ENCODE measurements at regions not wholly inside any gene's neighbourhood (a gene's known extent, or its start where the extent isn't known, plus 50 kb on each side); places are given as distances from the start of the nearest gene placed in this dataset.

GRCh38 chr6:167557675-167558074, 232.8 kb downstream of the TTLL2 start:
- Histone ChIP-seq H3K9me3 (ENCODE audit: insufficient read depth, low read depth) (no peaks in the 10 kb centered on the region), H3F3A (ENCODE audit: insufficient read depth, low read depth) (no peaks in the 10 kb centered on the region), H4K20me1 (ENCODE audit: insufficient read depth) (no peaks in the 10 kb centered on the region), H3K27me3 (ENCODE audit: insufficient read depth, low read depth) (peaks cover 57% of the 10 kb centered on the region), H3K4me2 (no peak overlapping the region), H2AFZ (no peak overlapping the region), H3K36me3 (ENCODE audit: low read depth) (no peaks in the 10 kb centered on the region), H3K27ac (no peak overlapping the region), H3K9me2 (ENCODE audit: insufficient read depth) (no peaks in the 10 kb centered on the region), H3K4me3 (no peak overlapping the region), H3K79me2 (ENCODE audit: low read depth) (no peaks in the 10 kb centered on the region), H3K4me1 (replicated peaks; ENCODE audit: insufficient read depth) (no peaks in the 10 kb centered on the region)
- TF ChIP-seq CTCF (conservative IDR thresholded peaks at IDR 0.05): no peak
- no peak for TF ChIP-seq EZH2 (IDR thresholded peaks at IDR 0.05; ENCODE audit: low read depth)
- intact Hi-C loops (cut with micrococcal nuclease; ENCODE audit: unreplicated experiment): no loop called here
- ChIA-PET POLR2A (ENCODE audit: unreplicated experiment) (no interaction called here), CTCF (no interaction called here)
- no TSS peak for BruUV-seq (replicated peaks)
- no peak for DNase-seq

- Histone ChIP-seq H3K4me2 (no peak overlapping the region), H3K36me3 (ENCODE audit: low read depth) (no peaks in the 10 kb centered on the region), H3K9me2 (ENCODE audit: insufficient read depth) (no peaks in the 10 kb centered on the region), H3F3A (ENCODE audit: insufficient read depth, low read depth) (no peaks in the 10 kb centered on the region), H4K20me1 (ENCODE audit: insufficient read depth) (no peaks in the 10 kb centered on the region), H2AFZ (no peak overlapping the region), H3K27ac (no peak overlapping the region), H3K4me3 (no peak overlapping the region), H3K9me3 (ENCODE audit: insufficient read depth, low read depth) (no peaks in the 10 kb centered on the region), H3K4me1 (replicated peaks; ENCODE audit: insufficient read depth) (no peaks in the 10 kb centered on the region), H3K79me2 (ENCODE audit: low read depth) (no peaks in the 10 kb centered on the region), H3K27me3 (ENCODE audit: insufficient read depth, low read depth) (peaks cover 51% of the 10 kb centered on the region)
- no peak for DNase-seq
- POLR2A ChIA-PET (ENCODE audit: unreplicated experiment): no interaction called here
- TF ChIP-seq EZH2 (IDR thresholded peaks at IDR 0.05; ENCODE audit: low read depth): no peak
- no peak for TF ChIP-seq CTCF (conservative IDR thresholded peaks at IDR 0.05)
- CTCF ChIA-PET: no interaction called here
- no TSS peak for BruUV-seq (replicated peaks)
- intact Hi-C loops (cut with micrococcal nuclease; ENCODE audit: unreplicated experiment): no loop called here
These were observed 233.6 kb downstream of the TTLL2 start for GRCh38 chr6:167558246-167559177.

- peaks cover 60% of the 10 kb centered on the region for H3K27me3 ChIP-seq (ENCODE audit: insufficient read depth, low read depth)
- no peak for TF ChIP-seq CTCF (conservative IDR thresholded peaks at IDR 0.05)
- TF ChIP-seq EZH2 (IDR thresholded peaks at IDR 0.05; ENCODE audit: low read depth): no peak
- H3K36me3 ChIP-seq (ENCODE audit: low read depth): no peaks in the 10 kb centered on the region
- H3F3A ChIP-seq (ENCODE audit: insufficient read depth, low read depth): no peaks in the 10 kb centered on the region
- CTCF ChIA-PET: no interaction called here
- no peaks in the 10 kb centered on the region for H3K79me2 ChIP-seq (ENCODE audit: low read depth)
- H3K4me3 ChIP-seq: no peak overlapping the region
- no TSS peak for BruUV-seq (replicated peaks)
- no peaks in the 10 kb centered on the region for H3K9me2 ChIP-seq (ENCODE audit: insufficient read depth)
- H3K4me2 ChIP-seq: no peak overlapping the region
- no peak overlapping the region for H2AFZ ChIP-seq
- no peak for DNase-seq
- H4K20me1 ChIP-seq (ENCODE audit: insufficient read depth): no peaks in the 10 kb centered on the region
- H3K9me3 ChIP-seq (ENCODE audit: insufficient read depth, low read depth): no peaks in the 10 kb centered on the region
- intact Hi-C loops (cut with micrococcal nuclease; ENCODE audit: unreplicated experiment): no loop called here
- no peaks in the 10 kb centered on the region for H3K4me1 ChIP-seq (replicated peaks; ENCODE audit: insufficient read depth)
- POLR2A ChIA-PET (ENCODE audit: unreplicated experiment): no interaction called here
- no peak overlapping the region for H3K27ac ChIP-seq
These were observed 235.0 kb downstream of the TTLL2 start for GRCh38 chr6:167559675-167560479.

All from PC-9 (cell line).